OCI-LY7 (cell line): ENCODE measurements at regions not wholly inside any gene's neighbourhood (a gene's known extent, or its start where the extent isn't known, plus 50 kb on each side); places are given as distances from the start of the nearest gene placed in this dataset.
"Not testable (repeated sequence)": the region's sequence is repeated elsewhere in the genome, so short reads cannot be mapped to it uniquely, and the experiment has no call there.

Experiments
- BruUV-seq: library from RNA; stranded (reverse); fragments of 400-500 nt; replicated peaks from 2 replicates; lab custom pipeline; 2021; lab: Mats Ljungman, UMichigan
- CTCF ChIA-PET: fragments of 300-600 bp; sonication (Branson Sonifier 250); formaldehyde crosslinking; loops from one replicate; lab custom pipeline; 2022; ENCODE audit warnings: antibody characterized with exemption; ENCODE audit not compliant: unreplicated experiment; lab: Charles Lee
- POLR2A ChIA-PET: fragments of 300-600 bp; sonication (Branson Sonifier 250); formaldehyde crosslinking; loops from one replicate; lab custom pipeline; 2022; ENCODE audit warnings: antibody characterized with exemption; lab: Charles Lee
- DNase-seq: peaks from one replicate; pipeline ENCODE4 v3.0.0-alpha.2; 2015; ENCODE audit warnings: low spot score
- H2AFZ ChIP-seq: fragments of 200-600 bp; sonication (generic), shearing (Covaris generic); 2 replicates; pipeline ENCODE4 v1.6.1; 2014; ENCODE audit warnings: mild to moderate bottlenecking, antibody characterized with exemption, low read length, moderate library complexity
- H3K27ac ChIP-seq: fragments of 200-600 bp; sonication (generic); 2 replicates; pipeline ENCODE4 v1.5.1; 2014; ENCODE audit warnings: mixed run types, low read depth, mild to moderate bottlenecking, moderate library complexity, low read length, inconsistent platforms; ENCODE audit not compliant: poor library complexity, severe bottlenecking
- H3K36me3 ChIP-seq: fragments of 200-600 bp; sonication (generic); 2 replicates; pipeline ENCODE4 v1.6.1; 2014; ENCODE audit warnings: mild to moderate bottlenecking, antibody characterized with exemption, low read length, moderate library complexity, mixed read lengths; ENCODE audit not compliant: insufficient read depth
- H3K4me1 ChIP-seq: fragments of 200-600 bp; sonication (generic); 2 replicates; pipeline ENCODE4 v1.5.1; 2014; ENCODE audit warnings: mild to moderate bottlenecking, low read length; ENCODE audit not compliant: insufficient read depth, poor library complexity, severe bottlenecking
- H3K4me2 ChIP-seq: fragments of 200-600 bp; sonication (generic); 2 replicates; pipeline ENCODE4 v1.6.1; 2014; ENCODE audit warnings: mild to moderate bottlenecking, low read length
- H3K4me3 ChIP-seq: fragments of 200-600 bp; sonication (generic); 2 replicates; pipeline ENCODE4 v1.5.1; 2014; ENCODE audit warnings: mild to moderate bottlenecking, low read depth, low read length; ENCODE audit not compliant: poor library complexity, severe bottlenecking
- H3K79me2 ChIP-seq: fragments of 200-600 bp; sonication (generic); 2 replicates; pipeline ENCODE4 v1.6.1; 2016; ENCODE audit warnings: low read depth, mild to moderate bottlenecking, low read length, moderate library complexity, mixed read lengths; ENCODE audit not compliant: insufficient read depth
- H3K9me2 ChIP-seq: fragments of 200-600 bp; sonication (generic); 2 replicates; pipeline ENCODE4 v1.6.1; 2016; ENCODE audit warnings: mild to moderate bottlenecking, low read length, mixed read lengths; ENCODE audit not compliant: insufficient read depth
- H3K9me3 ChIP-seq: fragments of 200-600 bp; sonication (generic); 2 replicates; pipeline ENCODE4 v1.6.1; 2014; ENCODE audit warnings: mild to moderate bottlenecking, mixed run types, low read length, mixed read lengths
- H4K20me1 ChIP-seq: fragments of 200-600 bp; sonication (generic); 2 replicates; pipeline ENCODE4 v1.6.1; 2014; ENCODE audit warnings: mild to moderate bottlenecking, antibody characterized with exemption, low read length, moderate library complexity, mixed read lengths; ENCODE audit not compliant: insufficient read depth
- intact Hi-C: fragments of 100-400 bp; cut with micrococcal nuclease; formaldehyde crosslinking; loops from one replicate; pipeline ENCODE4 v1.10.0; 2022; ENCODE audit not compliant: unreplicated experiment

GRCh38 chr1:85527145-85527544 lies 53.4 kb upstream of the CCN1 start:
- H3K79me2 ChIP-seq, intact Hi-C loops, H3K4me2 ChIP-seq, H3K4me3 ChIP-seq, BruUV-seq, H4K20me1 ChIP-seq, DNase-seq, CTCF ChIA-PET, H3K9me2 ChIP-seq, H2AFZ ChIP-seq, H3K9me3 ChIP-seq, H3K4me1 ChIP-seq, H3K36me3 ChIP-seq, H3K27ac ChIP-seq, POLR2A ChIA-PET: not testable (repeated sequence)
